ENCODE measurements at regions not wholly inside any gene's neighbourhood (a gene's known extent, or its start where the extent isn't known, plus 50 kb on each side); places are given as distances from the start of the nearest gene placed in this dataset.

GRCh38 chr13:57443494-57443893, 188.1 kb upstream of the PCDH17 start:
- no peak for DNase-seq

- DNase-seq: no peak
These were observed 181.2 kb upstream of the PCDH17 start for GRCh38 chr13:57450356-57450755.

GRCh38 chr13:57452228-57452627, 179.3 kb upstream of the PCDH17 start:
- no peak for DNase-seq

GRCh38 chr13:57470491-57470890, 161.1 kb upstream of the PCDH17 start:
- DNase-seq: no peak

GRCh38 chr13:57491318-57491717, 140.2 kb upstream of the PCDH17 start:
- no peak for DNase-seq

- DNase-seq: no peak
These were observed 123.6 kb upstream of the PCDH17 start for GRCh38 chr13:57507752-57508463.

GRCh38 chr13:57511603-57512002, 119.9 kb upstream of the PCDH17 start:
- no peak for DNase-seq

GRCh38 chr13:57527114-57527735, 104.3 kb upstream of the PCDH17 start:
- no peak for DNase-seq

GRCh38 chr13:57531256-57531655, 100.3 kb upstream of the PCDH17 start:
- DNase-seq: no peak

- no peak for DNase-seq
These were observed 84.6 kb upstream of the PCDH17 start for GRCh38 chr13:57546942-57547341.

GRCh38 chr13:57552437-57552836, 79.1 kb upstream of the PCDH17 start:
- DNase-seq: no peak

- no peak for DNase-seq
These were observed 77.6 kb upstream of the PCDH17 start for GRCh38 chr13:57553932-57554331.

GRCh38 chr13:57558051-57558467, 73.5 kb upstream of the PCDH17 start:
- DNase-seq: peak in 1 of 5 experiments; percentile 13

- DNase-seq: no peak
These were observed 62.7 kb upstream of the PCDH17 start for GRCh38 chr13:57568865-57569264.

GRCh38 chr13:57569986-57570385, 61.6 kb upstream of the PCDH17 start:
- DNase-seq: peak in 1 of 5 experiments; percentile 63

All from T-helper 2 cell (primary cell).